MCF 10A (cell line): ENCODE measurements at regions not wholly inside any gene's neighbourhood (a gene's known extent, or its start where the extent isn't known, plus 50 kb on each side); places are given as distances from the start of the nearest gene placed in this dataset.

Experiments
- BruUV-seq: library from RNA; stranded (reverse); fragments of 400-500 nt; replicated peaks from 2 replicates; lab custom pipeline; 2021; lab: Mats Ljungman, UMichigan
- CTCF ChIA-PET: fragments of 300-600 bp; sonication (Branson Sonifier 250); formaldehyde crosslinking; extraction: SDS; loops from one replicate; lab custom pipeline; 2021; ENCODE audit warnings: antibody characterized with exemption, inconsistent platforms; lab: Yijun Ruan, JAX
- POLR2A ChIA-PET: fragments of 300-600, 350-650 bp; sonication (Branson Sonifier 250); formaldehyde crosslinking; extraction: SDS; loops from one replicate; lab custom pipeline; 2020; ENCODE audit warnings: antibody characterized with exemption, inconsistent platforms; lab: Yijun Ruan, JAX
- DNase-seq: peaks from one replicate; pipeline ENCODE4 v3.0.0-alpha.2; 2018; ENCODE audit not compliant: unreplicated experiment
- H3K27ac Mint-ChIP-seq: one replicate; pipeline ENCODE4 v1.8.0; 2022; ENCODE audit warnings: mild to moderate bottlenecking, low read depth, mixed read lengths; ENCODE audit not compliant: unreplicated experiment
- H3K27me3 Mint-ChIP-seq: one replicate; pipeline ENCODE4 v1.8.0; 2022; ENCODE audit warnings: mixed read lengths; ENCODE audit not compliant: insufficient read depth, unreplicated experiment
- H3K36me3 Mint-ChIP-seq: one replicate; pipeline ENCODE4 v1.8.0; 2022; ENCODE audit warnings: mild to moderate bottlenecking, moderate library complexity, mixed read lengths; ENCODE audit not compliant: insufficient read depth, unreplicated experiment
- H3K4me1 Mint-ChIP-seq: one replicate; pipeline ENCODE4 v1.8.0; 2022; ENCODE audit warnings: mixed read lengths; ENCODE audit not compliant: insufficient read depth, unreplicated experiment
- H3K4me3 Mint-ChIP-seq: one replicate; pipeline ENCODE4 v1.8.0; 2022; ENCODE audit warnings: mild to moderate bottlenecking, moderate library complexity, mixed read lengths; ENCODE audit not compliant: unreplicated experiment
- H3K9me3 Mint-ChIP-seq: one replicate; pipeline ENCODE4 v1.8.0; 2022; ENCODE audit warnings: mixed read lengths; ENCODE audit not compliant: unreplicated experiment
- CTCF ChIP-seq: fragments of 200-600 bp; IDR thresholded peaks from one replicate; pipeline ENCODE4 v1.8.0; 2022; ENCODE audit warnings: antibody characterized with exemption, mild to moderate bottlenecking; ENCODE audit not compliant: unreplicated experiment
- intact Hi-C: fragments of 100-400 bp; cut with micrococcal nuclease; formaldehyde crosslinking; loops from 2 replicates; pipeline ENCODE4 v1.14.1; 2022

DNA sequence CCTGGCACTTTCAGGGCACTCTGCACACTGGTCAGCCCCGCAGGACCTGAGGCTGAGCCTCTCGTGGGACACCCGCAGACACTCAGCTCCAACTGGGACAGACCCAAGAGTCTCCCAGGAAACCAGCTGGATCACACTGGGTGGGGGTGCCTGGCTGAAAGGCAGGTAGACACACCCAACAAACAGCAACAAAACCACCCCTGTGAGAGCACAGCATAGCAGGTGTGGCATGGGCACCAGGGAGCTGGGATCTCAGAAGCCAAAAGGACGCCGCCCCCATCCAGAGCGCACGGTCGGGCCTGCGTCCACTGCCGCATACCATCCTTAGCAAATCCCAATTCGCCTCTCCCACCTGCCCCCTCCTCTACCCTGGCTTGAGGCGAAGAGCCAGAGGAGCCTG, 154.2 kb upstream of the LINGO1 start:
- Mint-ChIP-seq H3K27me3 (peaks cover 48% of the 10 kb centered on the region), H3K4me1 (no peaks in the 10 kb centered on the region), H3K9me3 (no peaks in the 10 kb centered on the region), H3K27ac (no peak overlapping the region), H3K4me3 (no peak overlapping the region), H3K36me3 (no peaks in the 10 kb centered on the region)
- ChIA-PET CTCF (no interaction called here), POLR2A (no interaction called here)
- BruUV-seq, result no TSS peak
- TF ChIP-seq CTCF, result no peak
- no peak for DNase-seq
- intact Hi-C loops, result no loop called here

- H3K36me3 Mint-ChIP-seq, result no peaks in the 10 kb centered on the region
- ChIA-PET CTCF (no interaction called here), POLR2A (no interaction called here)
- no peaks in the 10 kb centered on the region for H3K4me1 Mint-ChIP-seq
- BruUV-seq, result no TSS peak
- peaks cover 46% of the 10 kb centered on the region for H3K27me3 Mint-ChIP-seq
- intact Hi-C loops, result no loop called here
- H3K9me3 Mint-ChIP-seq, result no peaks in the 10 kb centered on the region
- no peak overlapping the region for H3K4me3 Mint-ChIP-seq
- no peak for DNase-seq
- no peak overlapping the region for H3K27ac Mint-ChIP-seq
- no peak for TF ChIP-seq CTCF
Measured at GRCh38 chr15:77786181-77786890, 153.6 kb upstream of the LINGO1 start.

DNA sequence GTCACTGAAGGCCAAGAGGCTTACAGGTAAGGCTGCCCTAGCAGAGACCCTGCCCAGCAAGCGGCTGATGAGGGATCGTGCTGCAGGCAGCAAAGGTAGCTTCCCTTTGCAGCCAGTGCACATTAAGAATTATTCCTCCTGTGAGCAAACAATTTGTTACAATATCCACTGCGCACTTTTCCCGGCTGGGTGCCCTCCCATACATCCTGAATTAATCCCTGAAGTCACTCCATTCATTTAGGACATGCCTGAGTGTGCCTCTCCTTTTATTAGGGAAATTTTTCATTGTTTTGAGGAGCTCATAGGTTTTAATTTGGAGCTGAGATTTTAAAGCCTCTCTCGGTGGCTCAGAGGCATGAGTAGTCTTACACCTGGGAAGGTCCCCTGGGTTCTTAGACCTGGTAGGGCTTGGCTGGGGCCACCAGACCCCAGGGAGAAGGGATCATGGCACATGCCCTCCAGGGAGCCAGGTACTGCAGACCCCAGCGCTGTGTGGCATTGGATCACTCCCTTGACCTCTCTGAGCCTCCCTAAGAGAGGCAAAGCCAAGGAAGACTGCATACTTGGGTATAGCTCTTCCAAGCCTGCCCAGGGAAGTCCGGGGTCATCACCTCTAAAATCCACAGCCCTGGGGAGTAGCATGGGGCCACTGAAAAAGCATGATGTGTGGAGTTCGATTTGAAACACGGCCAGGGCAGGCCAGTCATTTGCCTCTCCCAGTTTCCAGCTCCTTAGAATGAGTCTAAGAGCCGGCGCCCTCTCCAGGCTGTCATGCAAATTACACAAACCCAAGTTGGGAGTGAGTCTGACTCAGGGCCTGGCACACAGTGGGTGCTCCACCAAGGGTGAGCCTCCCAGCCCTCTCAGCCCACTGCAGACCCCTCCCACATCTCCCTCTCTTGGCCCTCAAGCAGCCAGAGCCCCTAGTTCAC, 151.9 kb upstream of the LINGO1 start:
- DNase-seq, result peak; percentile 52
- peak; percentile 11 for TF ChIP-seq CTCF
- H3K36me3 Mint-ChIP-seq, result no peaks in the 10 kb centered on the region
- CTCF ChIA-PET, result interaction anchor here (0.6 to 1.7 kb wide), 6 partner anchors 12 to 660 kb away, joined by 3 to 7 read pairs (median 3); no protein-coding TSS in a partner anchor
- no peak overlapping the region for H3K27ac Mint-ChIP-seq
- POLR2A ChIA-PET, result no interaction called here
- no TSS peak for BruUV-seq
- no peak overlapping the region for H3K4me3 Mint-ChIP-seq
- peaks cover 46% of the 10 kb centered on the region for H3K27me3 Mint-ChIP-seq
- H3K9me3 Mint-ChIP-seq, result no peaks in the 10 kb centered on the region
- no peaks in the 10 kb centered on the region for H3K4me1 Mint-ChIP-seq
- intact Hi-C loops, result no loop called here

DNA sequence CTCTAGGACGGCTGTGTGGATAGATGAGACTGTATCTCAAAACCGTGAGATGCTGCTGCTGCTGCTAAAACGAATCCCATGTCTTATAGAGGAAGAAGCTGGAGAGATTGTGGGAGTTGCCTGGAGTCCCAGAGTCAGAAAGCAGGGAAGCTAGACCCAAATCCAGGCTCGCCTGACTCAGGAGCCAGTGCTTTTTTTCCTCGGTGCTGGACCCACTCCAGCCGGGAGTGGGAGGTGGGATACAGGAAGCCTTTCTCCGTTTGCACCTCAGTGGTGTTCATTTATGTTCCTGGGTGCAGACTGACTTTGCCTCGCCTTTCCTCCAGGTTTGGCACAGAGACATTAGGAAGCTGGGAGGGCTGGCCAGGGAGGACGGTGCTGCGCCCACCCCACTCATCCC, 150.9 kb upstream of the LINGO1 start:
- ChIA-PET POLR2A (no interaction called here), CTCF (interaction anchor here (0.7 to 1.7 kb wide), 2 partner anchors 28 to 37 kb away, joined by 3 to 7 read pairs; no protein-coding TSS in a partner anchor)
- H3K27ac Mint-ChIP-seq, result no peak overlapping the region
- no peaks in the 10 kb centered on the region for H3K4me1 Mint-ChIP-seq
- BruUV-seq, result no TSS peak
- TF ChIP-seq CTCF, result no peak
- H3K4me3 Mint-ChIP-seq, result no peak overlapping the region
- no peak for DNase-seq
- no peaks in the 10 kb centered on the region for H3K36me3 Mint-ChIP-seq
- H3K9me3 Mint-ChIP-seq, result peaks cover 5% of the 10 kb centered on the region
- intact Hi-C loops, result no loop called here
- peaks cover 46% of the 10 kb centered on the region for H3K27me3 Mint-ChIP-seq
